ENCODE measurements at regions not wholly inside any gene's neighbourhood (a gene's known extent, or its start where the extent isn't known, plus 50 kb on each side); places are given as distances from the start of the nearest gene placed in this dataset.

DNA sequence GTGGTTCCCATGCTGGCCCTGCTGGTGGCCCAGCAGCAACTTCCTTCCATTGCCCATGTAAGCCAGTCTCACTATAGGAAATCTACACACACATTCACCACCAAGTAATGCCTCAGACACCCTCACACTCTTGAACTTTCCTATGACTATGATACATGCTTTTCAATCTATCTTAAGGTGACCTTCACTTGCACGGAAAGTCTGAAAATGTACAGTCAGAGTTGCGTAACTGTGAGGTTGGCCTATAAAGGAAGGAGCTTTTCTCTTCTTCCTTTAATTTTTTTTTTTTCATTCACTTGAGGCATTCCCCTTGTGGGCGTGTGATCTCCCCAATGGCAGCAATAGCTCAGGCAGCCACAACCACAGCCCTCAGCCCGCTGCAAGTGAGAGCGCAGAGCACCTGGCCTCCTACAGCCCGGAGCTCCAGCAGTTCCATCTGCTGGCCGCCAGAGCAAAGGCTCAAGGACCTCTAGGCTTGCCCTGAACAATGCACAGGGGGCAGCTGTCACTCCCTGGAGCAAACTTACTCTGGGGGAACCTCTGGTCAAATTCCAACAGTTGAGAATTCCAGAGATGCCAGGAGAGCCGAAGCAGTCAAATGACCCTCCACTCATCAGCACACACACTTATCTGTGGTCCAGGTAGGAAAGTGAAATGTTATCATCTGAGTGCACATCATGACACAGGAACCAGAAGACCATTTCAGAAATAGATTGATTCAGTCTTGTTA, 123.1 kb upstream of the ADO start:
- DNase-seq (ENCODE audit: insufficient read length): peak; percentile 65
- FAIRE-seq: peak; percentile 97
- 0 out of 2 replicates have a peak, but pooled peaks have one; percentile 31 for TF ChIP-seq TAF1 (IDR thresholded peaks at IDR 0.05; ENCODE audit: borderline replicate concordance, low read depth, low read length)
- TF ChIP-seq POLR2A (IDR thresholded peaks at IDR 0.05; ENCODE audit: low read depth, low read length): peak; percentile 21; the same call in 1 of the 2 replicates
- peak; percentile 55; the same call in 1 of the 2 replicates for TF ChIP-seq POLR2AphosphoS5 (IDR thresholded peaks at IDR 0.05; ENCODE audit: low read depth, low read length)

DNA sequence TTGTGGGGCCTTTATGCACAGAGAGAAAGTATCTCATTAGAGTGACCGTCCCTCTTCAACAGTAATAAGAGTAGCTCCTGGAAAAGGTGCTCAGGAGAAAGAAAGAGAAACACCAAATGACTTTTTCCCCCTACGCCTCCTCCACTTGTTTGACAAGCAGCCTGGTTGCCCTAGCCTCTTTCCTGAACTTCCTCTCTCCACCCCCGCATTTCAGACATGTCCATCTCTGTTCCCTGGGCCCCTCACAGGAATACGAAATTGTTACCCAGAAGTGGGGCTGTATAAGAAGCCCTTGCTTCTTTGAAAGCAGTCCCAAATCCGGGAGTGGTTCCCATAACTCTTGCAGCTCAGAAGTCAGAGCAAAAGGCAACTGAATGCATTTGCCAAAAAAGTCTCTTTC, 119.6 kb upstream of the ADO start:
- no peak for DNase-seq (ENCODE audit: insufficient read length)
- no peak for FAIRE-seq
- TF ChIP-seq TAF1 (IDR thresholded peaks at IDR 0.05; ENCODE audit: borderline replicate concordance, low read depth, low read length): no peak
- no peak for TF ChIP-seq POLR2A (IDR thresholded peaks at IDR 0.05; ENCODE audit: low read depth, low read length)
- no peak for TF ChIP-seq POLR2AphosphoS5 (IDR thresholded peaks at IDR 0.05; ENCODE audit: low read depth, low read length)

DNA sequence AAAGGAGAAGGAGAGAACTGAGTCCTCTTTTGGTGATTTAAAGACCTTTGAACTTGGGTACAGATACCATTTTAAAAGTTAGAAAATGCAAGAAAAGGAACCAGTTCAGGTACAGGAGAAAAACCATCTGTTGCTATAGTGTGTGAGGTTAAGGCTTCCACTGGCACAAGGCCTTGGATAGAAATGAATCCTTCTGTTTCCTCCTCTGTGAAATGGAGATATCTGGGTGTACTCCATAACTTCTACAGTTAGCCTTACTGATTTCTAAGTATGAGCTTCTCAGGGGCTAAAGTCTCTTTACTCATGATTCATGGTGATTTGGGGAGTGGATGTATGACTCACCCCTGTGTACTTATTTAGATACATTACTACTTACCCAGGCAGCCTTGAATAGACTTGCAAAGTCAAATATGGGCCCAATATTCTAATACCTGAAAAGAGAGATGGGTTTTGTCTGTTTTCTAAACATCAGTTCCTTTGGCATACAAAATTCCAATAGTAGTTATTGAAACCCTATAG, 117.2 kb upstream of the ADO start:
- FAIRE-seq: no peak
- TF ChIP-seq POLR2A (IDR thresholded peaks at IDR 0.05; ENCODE audit: low read depth, low read length): no peak
- TF ChIP-seq TAF1 (IDR thresholded peaks at IDR 0.05; ENCODE audit: borderline replicate concordance, low read depth, low read length): no peak
- no peak for TF ChIP-seq POLR2AphosphoS5 (IDR thresholded peaks at IDR 0.05; ENCODE audit: low read depth, low read length)
- DNase-seq (ENCODE audit: insufficient read length): no peak

DNA sequence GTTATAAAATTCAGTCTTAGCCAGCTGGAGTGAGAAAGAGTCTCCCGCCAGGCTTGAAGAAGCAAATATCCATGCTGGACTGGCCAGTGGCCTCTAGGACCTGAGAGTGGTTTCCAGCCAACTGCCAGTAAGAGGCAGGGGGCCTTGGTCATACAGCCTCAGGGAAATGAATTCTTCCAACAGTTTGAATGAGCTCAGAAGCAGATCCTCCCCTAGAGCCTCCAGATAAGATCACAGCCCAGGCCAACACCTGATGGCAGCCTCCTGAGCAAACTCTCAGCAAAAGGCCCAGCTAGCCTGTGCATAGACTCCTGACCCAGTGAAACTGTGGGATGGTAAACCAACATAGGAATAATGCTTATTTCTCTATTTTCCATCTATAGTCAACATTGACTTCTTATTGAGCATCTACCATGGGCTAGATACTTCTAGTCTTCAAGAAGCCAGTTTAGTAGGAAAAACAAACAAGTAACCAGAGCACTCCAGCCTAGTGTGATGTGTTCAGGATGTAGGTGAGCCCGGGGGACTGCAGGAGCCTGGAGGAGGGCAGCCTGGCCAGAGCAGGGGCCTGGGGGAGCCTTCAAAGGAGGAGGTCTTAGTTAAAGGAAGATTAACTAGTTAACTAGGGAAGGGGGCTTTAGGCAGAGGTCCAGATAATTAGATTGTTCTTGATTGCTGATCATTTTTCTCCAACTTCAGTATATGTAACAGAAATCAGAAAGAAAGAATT, 115.4 kb upstream of the ADO start:
- FAIRE-seq (peak; percentile 53), DNase-seq (ENCODE audit: insufficient read length) (no peak)
- no peak for TF ChIP-seq POLR2A (IDR thresholded peaks at IDR 0.05; ENCODE audit: low read depth, low read length)
- no peak for TF ChIP-seq POLR2AphosphoS5 (IDR thresholded peaks at IDR 0.05; ENCODE audit: low read depth, low read length)
- TF ChIP-seq TAF1 (IDR thresholded peaks at IDR 0.05; ENCODE audit: borderline replicate concordance, low read depth, low read length): no peak

DNA sequence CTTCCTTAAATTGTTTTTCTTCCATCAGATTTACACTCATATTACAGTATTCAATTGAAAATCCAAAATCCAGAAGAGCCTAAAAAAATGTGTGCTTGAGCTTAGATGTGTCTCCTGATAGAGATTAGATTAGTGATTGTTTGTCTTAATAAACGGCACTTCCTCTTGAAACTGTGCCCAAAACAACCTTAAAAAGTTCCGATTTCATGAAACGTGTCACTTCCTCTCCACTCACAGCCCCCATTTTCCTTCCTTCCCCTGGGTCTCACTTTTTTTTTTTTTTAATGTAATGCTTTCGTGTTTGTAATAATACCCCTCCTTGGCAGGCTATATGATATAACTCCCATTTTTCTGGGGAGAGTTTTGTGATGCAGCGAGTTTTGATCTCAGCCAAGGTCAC, 114.8 kb upstream of the ADO start:
- no peak for DNase-seq (ENCODE audit: insufficient read length)
- TF ChIP-seq TAF1 (IDR thresholded peaks at IDR 0.05; ENCODE audit: borderline replicate concordance, low read depth, low read length) (no peak), POLR2A (IDR thresholded peaks at IDR 0.05; ENCODE audit: low read depth, low read length) (no peak), POLR2AphosphoS5 (IDR thresholded peaks at IDR 0.05; ENCODE audit: low read depth, low read length) (no peak)

DNA sequence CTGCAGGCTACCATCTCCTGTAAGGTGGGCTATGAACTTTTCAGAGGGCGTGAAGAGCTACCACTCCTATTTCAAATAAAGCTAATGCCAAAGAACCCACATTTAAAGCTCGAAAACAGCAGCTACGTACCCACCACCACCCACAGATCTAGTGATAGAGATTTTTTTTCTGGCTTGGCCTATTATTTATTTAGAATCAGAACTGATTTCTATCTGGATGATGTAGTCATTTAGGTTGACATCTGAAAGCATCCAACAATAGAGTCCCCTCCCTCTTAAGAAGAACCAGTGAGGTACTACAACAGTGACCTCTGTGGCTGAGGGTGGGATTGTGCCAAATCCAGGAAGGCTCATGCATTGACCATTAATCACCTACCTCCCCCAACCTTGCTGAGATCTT, 113.8 kb upstream of the ADO start:
- DNase-seq (ENCODE audit: insufficient read length) (no peak), FAIRE-seq (peak; percentile 14)
- TF ChIP-seq POLR2A (IDR thresholded peaks at IDR 0.05; ENCODE audit: low read depth, low read length): no peak
- no peak for TF ChIP-seq POLR2AphosphoS5 (IDR thresholded peaks at IDR 0.05; ENCODE audit: low read depth, low read length)
- no peak for TF ChIP-seq TAF1 (IDR thresholded peaks at IDR 0.05; ENCODE audit: borderline replicate concordance, low read depth, low read length)

More for the DNA sequence above, 114.8 kb upstream of the ADO start:
- peak; percentile 36 for FAIRE-seq

DNA sequence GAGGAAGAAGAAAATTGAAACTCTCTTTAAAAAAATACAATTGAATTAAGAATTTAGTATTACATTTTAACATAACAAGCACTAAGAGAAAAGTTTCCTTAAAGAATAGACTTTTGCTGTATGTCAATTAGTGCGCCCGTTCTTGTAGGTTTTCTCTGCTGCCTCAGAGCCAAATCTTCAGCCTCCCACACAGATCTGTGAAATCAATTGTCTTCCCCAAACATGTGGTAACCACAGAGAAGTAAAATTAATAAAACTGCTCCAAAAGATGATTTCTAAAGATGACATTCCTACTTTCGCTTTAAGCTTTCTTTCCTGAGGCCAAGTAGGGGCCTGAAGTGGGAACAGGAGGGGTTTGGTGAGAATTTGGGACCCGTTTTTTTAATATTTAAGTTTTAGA, 113.2 kb upstream of the ADO start:
- FAIRE-seq: peak; percentile 5
- no peak for TF ChIP-seq TAF1 (IDR thresholded peaks at IDR 0.05; ENCODE audit: borderline replicate concordance, low read depth, low read length)
- no peak for TF ChIP-seq POLR2AphosphoS5 (IDR thresholded peaks at IDR 0.05; ENCODE audit: low read depth, low read length)
- TF ChIP-seq POLR2A (IDR thresholded peaks at IDR 0.05; ENCODE audit: low read depth, low read length): no peak
- no peak for DNase-seq (ENCODE audit: insufficient read length)

DNA sequence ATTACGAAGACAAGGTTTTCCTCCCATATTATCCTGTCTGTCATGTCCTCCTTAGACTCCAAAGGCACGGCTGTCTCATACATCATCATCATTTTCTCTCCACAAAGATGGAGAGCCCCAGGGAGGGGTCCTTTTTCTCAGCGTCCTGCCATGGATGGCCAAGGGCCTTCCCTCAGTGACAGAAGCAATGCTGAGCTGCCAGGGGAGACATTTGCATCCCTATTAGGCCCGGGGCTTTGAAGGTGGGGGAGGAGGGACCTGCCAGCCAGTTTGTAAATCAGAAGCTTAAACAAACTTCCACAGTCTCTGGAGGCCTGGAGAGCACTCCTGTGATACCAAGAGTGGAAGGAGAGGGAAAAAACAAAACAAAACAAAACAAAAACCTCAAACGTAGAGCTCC, 112.4 kb upstream of the ADO start:
- TF ChIP-seq TAF1 (IDR thresholded peaks at IDR 0.05; ENCODE audit: borderline replicate concordance, low read depth, low read length) (no peak), POLR2AphosphoS5 (IDR thresholded peaks at IDR 0.05; ENCODE audit: low read depth, low read length) (no peak), POLR2A (IDR thresholded peaks at IDR 0.05; ENCODE audit: low read depth, low read length) (no peak)
- FAIRE-seq: no peak
- no peak for DNase-seq (ENCODE audit: insufficient read length)

DNA sequence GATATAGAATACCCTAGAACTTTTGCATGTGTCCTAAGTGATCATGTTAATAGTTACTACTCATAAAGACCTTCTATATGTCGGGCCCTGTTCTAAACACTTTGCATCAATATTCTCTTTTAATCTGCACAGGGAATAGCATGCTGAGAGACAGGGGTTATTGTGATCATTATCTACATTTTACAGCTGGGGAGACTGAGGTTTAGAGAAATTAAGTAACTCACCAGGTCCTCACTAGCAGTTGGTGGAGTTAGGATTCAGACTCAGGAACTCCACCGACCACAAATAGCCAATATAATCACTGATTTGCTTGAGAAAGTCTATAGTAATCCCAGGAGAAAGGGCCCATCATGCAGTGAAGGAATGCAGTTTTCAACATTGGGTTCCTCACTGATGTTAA, 111.2 kb upstream of the ADO start:
- FAIRE-seq: no peak
- DNase-seq (ENCODE audit: insufficient read length): no peak
- TF ChIP-seq TAF1 (IDR thresholded peaks at IDR 0.05; ENCODE audit: borderline replicate concordance, low read depth, low read length) (no peak), POLR2AphosphoS5 (IDR thresholded peaks at IDR 0.05; ENCODE audit: low read depth, low read length) (no peak)

DNA sequence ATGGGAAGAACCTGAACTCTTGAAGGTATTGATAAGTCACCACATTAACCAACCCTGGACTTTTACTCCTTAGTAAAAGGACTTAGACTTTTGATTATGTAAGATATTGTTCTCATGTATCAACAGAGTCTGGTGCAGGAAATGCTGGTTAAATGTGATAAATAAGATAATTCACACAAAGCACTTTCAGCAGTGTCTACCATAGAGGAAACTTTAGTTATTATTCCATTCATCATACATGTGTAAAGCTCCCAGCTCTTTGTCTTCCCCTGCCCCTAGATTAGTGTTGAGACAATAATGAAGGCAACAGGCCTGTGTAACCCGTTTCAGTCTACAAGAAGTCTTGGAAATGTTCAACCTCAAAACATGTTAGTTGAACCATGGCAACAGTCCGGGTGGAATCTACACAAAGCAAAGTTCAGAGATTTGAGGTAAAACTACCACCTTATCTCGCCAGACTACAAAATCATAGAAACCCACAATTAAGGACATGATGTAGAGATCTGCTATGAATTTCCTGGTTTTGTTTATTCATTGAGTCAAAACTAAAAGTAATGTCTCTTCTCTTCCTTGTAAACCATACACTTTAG, 109.9 kb upstream of the ADO start:
- no peak for TF ChIP-seq POLR2A (IDR thresholded peaks at IDR 0.05; ENCODE audit: low read depth, low read length)
- no peak for TF ChIP-seq TAF1 (IDR thresholded peaks at IDR 0.05; ENCODE audit: borderline replicate concordance, low read depth, low read length)
- no peak for TF ChIP-seq POLR2AphosphoS5 (IDR thresholded peaks at IDR 0.05; ENCODE audit: low read depth, low read length)
- no peak for FAIRE-seq

DNA sequence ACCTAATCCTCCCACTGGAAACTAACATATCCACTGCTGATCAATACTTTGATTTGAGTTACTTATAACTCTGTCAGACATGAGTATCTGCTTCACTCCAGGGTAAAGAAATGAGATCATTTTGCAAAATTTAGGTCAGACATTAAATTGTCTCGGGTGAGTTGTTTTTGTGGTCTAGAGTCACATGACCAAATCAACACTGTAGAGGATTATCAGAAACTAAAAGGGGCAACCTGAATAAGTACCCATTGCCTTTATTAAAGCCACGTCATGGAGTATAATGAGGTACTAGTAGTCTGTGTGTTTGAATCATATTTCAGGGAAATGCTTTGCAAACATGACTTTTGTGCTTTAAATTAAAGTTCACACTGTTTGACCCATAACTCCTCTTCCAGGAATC, 107.7 kb upstream of the ADO start:
- no peak for TF ChIP-seq POLR2A (IDR thresholded peaks at IDR 0.05; ENCODE audit: low read depth, low read length)
- no peak for TF ChIP-seq TAF1 (IDR thresholded peaks at IDR 0.05; ENCODE audit: borderline replicate concordance, low read depth, low read length)
- TF ChIP-seq POLR2AphosphoS5 (IDR thresholded peaks at IDR 0.05; ENCODE audit: low read depth, low read length): no peak
- DNase-seq (ENCODE audit: insufficient read length): no peak
- no peak for FAIRE-seq

More for the DNA sequence above, 109.9 kb upstream of the ADO start:
- DNase-seq (ENCODE audit: insufficient read length): no peak
